ENCODE measurements at regions not wholly inside any gene's neighbourhood (a gene's known extent, or its start where the extent isn't known, plus 50 kb on each side); places are given as distances from the start of the nearest gene placed in this dataset.

- Histone ChIP-seq H3K27me3 (ENCODE audit: insufficient read depth, low read length, poor library complexity) (no peaks in the 10 kb centered on the region), H2BK5ac (ENCODE audit: low read length) (no peak overlapping the region), H3K79me1 (ENCODE audit: low read length) (no peaks in the 10 kb centered on the region), H3K4ac (ENCODE audit: low read depth, low read length) (no peak overlapping the region), H3K27ac (ENCODE audit: low read depth, low read length) (peak overlapping the region; percentile 30), H3K4me3 (ENCODE audit: low read length) (no peak overlapping the region), H3K23ac (ENCODE audit: low read length) (no peak overlapping the region), H2AK5ac (ENCODE audit: low read length) (no peak overlapping the region), H2BK120ac (ENCODE audit: low read depth, low read length) (no peak overlapping the region), H3K4me1 (ENCODE audit: control insufficient read depth, low read depth, low read length) (peaks cover 5% of the 10 kb centered on the region), H4K5ac (ENCODE audit: low read length) (no peak overlapping the region), H2BK15ac (replicated peaks; ENCODE audit: low read depth) (no peak overlapping the region), H3K4me2 (ENCODE audit: low read length) (no peak overlapping the region), H3K18ac (ENCODE audit: low read length) (peak overlapping the region; percentile 90), H3K56ac (ENCODE audit: low read length) (no peak overlapping the region), H4K8ac (ENCODE audit: low read depth, low read length) (no peak overlapping the region), H3K9ac (ENCODE audit: low read length) (no peak overlapping the region), H3K79me2 (ENCODE audit: control insufficient read depth, insufficient read depth, low read length) (no peaks in the 10 kb centered on the region), H3K36me3 (ENCODE audit: control insufficient read depth, insufficient read depth, low read length) (no peaks in the 10 kb centered on the region)
- WGBS (ENCODE audit: extremely low coverage, insufficient coverage, low lambda C conversion rate): no CpG with 5 or more reads among the region's 4 CpGs
- DNase-seq: peak; percentile 74
Measured at GRCh38 chr6:131451321-131452144, 121.5 kb upstream of the ARG1 start.

DNA sequence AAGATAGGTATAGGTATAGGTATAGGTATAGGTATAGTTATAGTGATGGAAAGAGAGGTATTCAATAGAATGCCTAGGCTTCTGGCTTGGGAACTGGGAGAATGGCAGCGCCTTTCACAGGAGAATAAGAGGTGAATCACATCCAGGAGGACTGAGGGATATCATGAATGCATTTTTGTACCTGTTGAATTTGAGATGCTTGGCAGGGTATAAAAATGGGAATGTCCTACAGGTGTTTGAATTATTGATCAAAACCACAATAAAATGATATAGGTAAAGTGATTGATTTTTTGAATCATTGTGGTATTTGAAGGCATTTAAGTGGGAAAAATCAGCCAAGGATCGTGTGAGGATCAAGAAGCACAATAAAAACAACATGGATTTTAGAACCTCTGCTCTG is 119.2 kb upstream of the ARG1 start:
- Histone ChIP-seq H3K27ac (ENCODE audit: low read depth, low read length) (no peak overlapping the region), H3K23ac (ENCODE audit: low read length) (no peak overlapping the region), H3K36me3 (ENCODE audit: control insufficient read depth, insufficient read depth, low read length) (no peaks in the 10 kb centered on the region), H2BK15ac (replicated peaks; ENCODE audit: low read depth) (no peak overlapping the region), H3K9ac (ENCODE audit: low read length) (no peak overlapping the region), H3K4me3 (ENCODE audit: low read length) (no peak overlapping the region), H3K27me3 (ENCODE audit: insufficient read depth, low read length, poor library complexity) (no peaks in the 10 kb centered on the region), H3K4me2 (ENCODE audit: low read length) (no peak overlapping the region), H2AK5ac (ENCODE audit: low read length) (no peak overlapping the region), H3K56ac (ENCODE audit: low read length) (no peak overlapping the region), H3K79me2 (ENCODE audit: control insufficient read depth, insufficient read depth, low read length) (no peaks in the 10 kb centered on the region), H3K79me1 (ENCODE audit: low read length) (no peaks in the 10 kb centered on the region), H2BK120ac (ENCODE audit: low read depth, low read length) (no peak overlapping the region), H2BK5ac (ENCODE audit: low read length) (no peak overlapping the region), H4K5ac (ENCODE audit: low read length) (no peak overlapping the region), H3K4me1 (ENCODE audit: control insufficient read depth, low read depth, low read length) (peaks cover 5% of the 10 kb centered on the region), H4K8ac (ENCODE audit: low read depth, low read length) (no peak overlapping the region), H3K4ac (ENCODE audit: low read depth, low read length) (no peak overlapping the region), H3K18ac (ENCODE audit: low read length) (no peak overlapping the region)
- no CpG with 5 or more reads among the region's 2 CpGs for WGBS (ENCODE audit: extremely low coverage, insufficient coverage, low lambda C conversion rate)
- no peak for DNase-seq

- Histone ChIP-seq H2BK15ac (replicated peaks; ENCODE audit: low read depth) (no peak overlapping the region), H3K79me2 (ENCODE audit: control insufficient read depth, insufficient read depth, low read length) (no peaks in the 10 kb centered on the region), H3K18ac (ENCODE audit: low read length) (no peak overlapping the region), H3K4me2 (ENCODE audit: low read length) (no peak overlapping the region), H3K36me3 (ENCODE audit: control insufficient read depth, insufficient read depth, low read length) (no peaks in the 10 kb centered on the region), H3K4me3 (ENCODE audit: low read length) (no peak overlapping the region), H3K56ac (ENCODE audit: low read length) (no peak overlapping the region), H3K27ac (ENCODE audit: low read depth, low read length) (no peak overlapping the region), H2BK5ac (ENCODE audit: low read length) (no peak overlapping the region), H3K9ac (ENCODE audit: low read length) (no peak overlapping the region), H3K4ac (ENCODE audit: low read depth, low read length) (peak overlapping the region; percentile 52), H3K23ac (ENCODE audit: low read length) (no peak overlapping the region), H2AK5ac (ENCODE audit: low read length) (no peak overlapping the region), H3K4me1 (ENCODE audit: control insufficient read depth, low read depth, low read length) (peaks cover 3% of the 10 kb centered on the region), H3K79me1 (ENCODE audit: low read length) (no peaks in the 10 kb centered on the region), H2BK120ac (ENCODE audit: low read depth, low read length) (no peak overlapping the region), H4K8ac (ENCODE audit: low read depth, low read length) (no peak overlapping the region), H3K27me3 (ENCODE audit: insufficient read depth, low read length, poor library complexity) (no peaks in the 10 kb centered on the region), H4K5ac (ENCODE audit: low read length) (no peak overlapping the region)
- no CpG with 5 or more reads among the region's 5 CpGs for WGBS (ENCODE audit: extremely low coverage, insufficient coverage, low lambda C conversion rate)
- DNase-seq: no peak
Measured at GRCh38 chr6:131456565-131456964, 116.5 kb upstream of the ARG1 start.

GRCh38 chr6:131459005-131459404 is 114.0 kb upstream of the ARG1 start:
- Histone ChIP-seq H2AK5ac (ENCODE audit: low read length) (no peak overlapping the region), H3K4me1 (ENCODE audit: control insufficient read depth, low read depth, low read length) (no peaks in the 10 kb centered on the region), H3K56ac (ENCODE audit: low read length) (no peak overlapping the region), H4K5ac (ENCODE audit: low read length) (no peak overlapping the region), H2BK120ac (ENCODE audit: low read depth, low read length) (no peak overlapping the region), H3K4ac (ENCODE audit: low read depth, low read length) (no peak overlapping the region), H3K27ac (ENCODE audit: low read depth, low read length) (no peak overlapping the region), H3K18ac (ENCODE audit: low read length) (no peak overlapping the region), H2BK15ac (replicated peaks; ENCODE audit: low read depth) (no peak overlapping the region), H3K9ac (ENCODE audit: low read length) (no peak overlapping the region), H3K79me1 (ENCODE audit: low read length) (no peaks in the 10 kb centered on the region), H4K8ac (ENCODE audit: low read depth, low read length) (no peak overlapping the region), H3K79me2 (ENCODE audit: control insufficient read depth, insufficient read depth, low read length) (no peaks in the 10 kb centered on the region), H2BK5ac (ENCODE audit: low read length) (no peak overlapping the region), H3K36me3 (ENCODE audit: control insufficient read depth, insufficient read depth, low read length) (no peaks in the 10 kb centered on the region), H3K23ac (ENCODE audit: low read length) (no peak overlapping the region), H3K27me3 (ENCODE audit: insufficient read depth, low read length, poor library complexity) (no peaks in the 10 kb centered on the region), H3K4me2 (ENCODE audit: low read length) (no peak overlapping the region), H3K4me3 (ENCODE audit: low read length) (no peak overlapping the region)
- no peak for DNase-seq

DNA sequence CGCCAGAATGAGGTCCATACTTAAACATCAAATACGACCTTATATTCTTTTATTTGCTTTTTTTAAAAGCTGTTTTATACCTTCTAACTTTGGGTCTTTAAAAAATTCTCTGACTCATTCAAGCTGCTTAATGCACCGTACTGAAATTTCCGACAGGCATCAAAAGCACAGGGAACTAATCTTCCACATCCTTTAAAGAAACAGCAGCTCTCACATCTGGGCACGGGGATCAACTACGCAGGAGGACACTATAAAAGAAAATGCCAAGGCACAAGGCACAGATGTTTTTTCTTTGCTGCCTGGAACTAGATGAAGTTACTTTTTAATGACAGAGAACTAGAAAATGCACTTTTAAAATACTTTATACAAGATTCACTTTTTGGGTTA is 112.4 kb upstream of the ARG1 start:
- no peak overlapping the region for H3K4ac ChIP-seq (ENCODE audit: low read depth, low read length)
- H2BK120ac ChIP-seq (ENCODE audit: low read depth, low read length): no peak overlapping the region
- H3K27me3 ChIP-seq (ENCODE audit: insufficient read depth, low read length, poor library complexity): no peaks in the 10 kb centered on the region
- no peak overlapping the region for H3K4me2 ChIP-seq (ENCODE audit: low read length)
- DNase-seq: no peak
- H4K5ac ChIP-seq (ENCODE audit: low read length): no peak overlapping the region
- no peak overlapping the region for H4K8ac ChIP-seq (ENCODE audit: low read depth, low read length)
- no peak overlapping the region for H3K18ac ChIP-seq (ENCODE audit: low read length)
- no peak overlapping the region for H3K27ac ChIP-seq (ENCODE audit: low read depth, low read length)
- H3K4me1 ChIP-seq (ENCODE audit: control insufficient read depth, low read depth, low read length): no peaks in the 10 kb centered on the region
- H2BK5ac ChIP-seq (ENCODE audit: low read length): no peak overlapping the region
- no peak overlapping the region for H3K9ac ChIP-seq (ENCODE audit: low read length)
- peak overlapping the region; percentile 74 for H2BK15ac ChIP-seq (replicated peaks; ENCODE audit: low read depth)
- no CpG with 5 or more reads among the region's 6 CpGs for WGBS (ENCODE audit: extremely low coverage, insufficient coverage, low lambda C conversion rate)
- H3K79me2 ChIP-seq (ENCODE audit: control insufficient read depth, insufficient read depth, low read length): no peaks in the 10 kb centered on the region
- H3K4me3 ChIP-seq (ENCODE audit: low read length): no peak overlapping the region
- H3K56ac ChIP-seq (ENCODE audit: low read length): no peak overlapping the region
- H3K23ac ChIP-seq (ENCODE audit: low read length): no peak overlapping the region
- no peaks in the 10 kb centered on the region for H3K36me3 ChIP-seq (ENCODE audit: control insufficient read depth, insufficient read depth, low read length)
- no peak overlapping the region for H2AK5ac ChIP-seq (ENCODE audit: low read length)
- no peaks in the 10 kb centered on the region for H3K79me1 ChIP-seq (ENCODE audit: low read length)

- Histone ChIP-seq H3K27ac (ENCODE audit: low read depth, low read length) (no peak overlapping the region), H3K23ac (ENCODE audit: low read length) (no peak overlapping the region), H3K36me3 (ENCODE audit: control insufficient read depth, insufficient read depth, low read length) (no peaks in the 10 kb centered on the region), H3K4me2 (ENCODE audit: low read length) (no peak overlapping the region), H3K9ac (ENCODE audit: low read length) (no peak overlapping the region), H2BK15ac (replicated peaks; ENCODE audit: low read depth) (no peak overlapping the region), H4K5ac (ENCODE audit: low read length) (no peak overlapping the region), H3K4ac (ENCODE audit: low read depth, low read length) (no peak overlapping the region), H3K79me2 (ENCODE audit: control insufficient read depth, insufficient read depth, low read length) (no peaks in the 10 kb centered on the region), H2AK5ac (ENCODE audit: low read length) (no peak overlapping the region), H3K56ac (ENCODE audit: low read length) (no peak overlapping the region), H3K4me1 (ENCODE audit: control insufficient read depth, low read depth, low read length) (no peaks in the 10 kb centered on the region), H3K27me3 (ENCODE audit: insufficient read depth, low read length, poor library complexity) (no peaks in the 10 kb centered on the region), H2BK120ac (ENCODE audit: low read depth, low read length) (no peak overlapping the region), H2BK5ac (ENCODE audit: low read length) (no peak overlapping the region), H3K18ac (ENCODE audit: low read length) (no peak overlapping the region), H3K79me1 (ENCODE audit: low read length) (no peaks in the 10 kb centered on the region), H4K8ac (ENCODE audit: low read depth, low read length) (no peak overlapping the region), H3K4me3 (ENCODE audit: low read length) (no peak overlapping the region)
- WGBS (ENCODE audit: extremely low coverage, insufficient coverage, low lambda C conversion rate): no CpG with 5 or more reads among the region's 2 CpGs
- no peak for DNase-seq
Measured at GRCh38 chr6:131469130-131469529, 103.9 kb upstream of the ARG1 start.
